PC-3 (cell line): ENCODE measurements at regions not wholly inside any gene's neighbourhood (a gene's known extent, or its start where the extent isn't known, plus 50 kb on each side); places are given as distances from the start of the nearest gene placed in this dataset.

ENCODE experiments used
- CTCF ChIP-seq: fragments of 300-600 bp; sonication (generic); conservative IDR thresholded peaks from 2 replicates; pipeline ENCODE4 v1.5.1; 2017; ENCODE audit warnings: antibody characterized with exemption, low read depth, mild to moderate bottlenecking, low read length
- EZH2 ChIP-seq: fragments of 300-600 bp; sonication (generic); IDR thresholded peaks from one replicate; pipeline ENCODE4 v1.6.1; 2017; ENCODE audit warnings: antibody characterized with exemption, mild to moderate bottlenecking, low read length; ENCODE audit not compliant: unreplicated experiment

- TF ChIP-seq EZH2 = no peak
- TF ChIP-seq CTCF = no peak
Observed at GRCh38 chr2:77602771-77603170, 80.6 kb upstream of the LRRTM4 start.
